Neural progenitor cell (in vitro differentiated cells): ENCODE measurements at regions not wholly inside any gene's neighbourhood (a gene's known extent, or its start where the extent isn't known, plus 50 kb on each side); places are given as distances from the start of the nearest gene placed in this dataset.

Experiments used
- EZH2phosphoT487 ChIP-seq: fragments of 200-600 bp; sonication (generic); IDR thresholded peaks from 2 replicates; pipeline ENCODE4 v1.6.1; 2017; ENCODE audit warnings: antibody characterized with exemption
- TF ChIP-seq, protein P1 (sequence below): fragments of 200-600 bp; sonication (generic); IDR thresholded peaks from 2 replicates; pipeline ENCODE4 v1.5.1; 2017; ENCODE audit warnings: antibody characterized with exemption, mild to moderate bottlenecking

DNA sequence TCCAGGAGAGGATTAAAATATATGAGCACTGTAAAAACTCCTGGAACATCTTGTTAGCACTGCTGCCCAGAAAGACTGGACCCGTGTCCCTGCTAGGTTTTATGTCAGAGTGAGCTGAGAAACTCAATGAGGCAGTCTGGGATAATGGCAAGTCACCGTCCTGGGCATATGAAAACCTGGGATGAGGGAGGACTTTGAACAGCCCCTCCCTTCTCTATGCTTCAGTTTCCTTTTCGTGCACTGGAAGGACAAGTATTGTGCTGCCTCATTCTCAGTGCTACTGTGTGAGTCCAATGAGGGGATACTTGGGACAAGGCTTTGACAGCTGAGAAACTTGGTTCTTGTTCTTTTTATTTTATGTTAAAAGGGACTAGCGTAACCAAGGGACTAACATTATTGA lies 143.0 kb upstream of the SHB start:
- TF ChIP-seq, protein P1, sequence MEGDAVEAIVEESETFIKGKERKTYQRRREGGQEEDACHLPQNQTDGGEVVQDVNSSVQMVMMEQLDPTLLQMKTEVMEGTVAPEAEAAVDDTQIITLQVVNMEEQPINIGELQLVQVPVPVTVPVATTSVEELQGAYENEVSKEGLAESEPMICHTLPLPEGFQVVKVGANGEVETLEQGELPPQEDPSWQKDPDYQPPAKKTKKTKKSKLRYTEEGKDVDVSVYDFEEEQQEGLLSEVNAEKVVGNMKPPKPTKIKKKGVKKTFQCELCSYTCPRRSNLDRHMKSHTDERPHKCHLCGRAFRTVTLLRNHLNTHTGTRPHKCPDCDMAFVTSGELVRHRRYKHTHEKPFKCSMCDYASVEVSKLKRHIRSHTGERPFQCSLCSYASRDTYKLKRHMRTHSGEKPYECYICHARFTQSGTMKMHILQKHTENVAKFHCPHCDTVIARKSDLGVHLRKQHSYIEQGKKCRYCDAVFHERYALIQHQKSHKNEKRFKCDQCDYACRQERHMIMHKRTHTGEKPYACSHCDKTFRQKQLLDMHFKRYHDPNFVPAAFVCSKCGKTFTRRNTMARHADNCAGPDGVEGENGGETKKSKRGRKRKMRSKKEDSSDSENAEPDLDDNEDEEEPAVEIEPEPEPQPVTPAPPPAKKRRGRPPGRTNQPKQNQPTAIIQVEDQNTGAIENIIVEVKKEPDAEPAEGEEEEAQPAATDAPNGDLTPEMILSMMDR: no peak
- no peak for TF ChIP-seq EZH2phosphoT487
